WERI-Rb-1 (cell line): ENCODE measurements at regions not wholly inside any gene's neighbourhood (a gene's known extent, or its start where the extent isn't known, plus 50 kb on each side); places are given as distances from the start of the nearest gene placed in this dataset.
"Not testable (repeated sequence)": the region's sequence is repeated elsewhere in the genome, so short reads cannot be mapped to it uniquely, and the experiment has no call there.

ENCODE experiments used
- DNase-seq: peaks from one replicate; pipeline ENCODE4 v3.0.0-alpha.2; 2020
- H3K27ac ChIP-seq: fragments of 250-450 bp; sonication (Bioruptor Pico); 2 replicates; pipeline ENCODE4 v1.5.1; 2020; ENCODE audit warnings: mild to moderate bottlenecking, moderate library complexity
- H3K27me3 ChIP-seq: fragments of 250-450 bp; sonication (Bioruptor Pico); 2 replicates; pipeline ENCODE4 v1.5.1; 2021; ENCODE audit warnings: mild to moderate bottlenecking, low read depth, moderate library complexity; ENCODE audit not compliant: insufficient read depth, severe bottlenecking
- H3K36me3 ChIP-seq: fragments of 250-450 bp; sonication (Bioruptor Pico); 2 replicates; pipeline ENCODE4 v1.5.1; 2020; ENCODE audit warnings: mild to moderate bottlenecking, moderate library complexity
- H3K4me3 ChIP-seq: 2 replicates; pipeline ENCODE4 v1.5.1; 2011; ENCODE audit warnings: low read depth, mild to moderate bottlenecking, control low read depth, low read length
- H3K9me3 ChIP-seq: fragments of 250-450 bp; sonication (Bioruptor Pico); 2 replicates; pipeline ENCODE4 v1.5.1; 2021; ENCODE audit warnings: mild to moderate bottlenecking, moderate library complexity; ENCODE audit not compliant: severe bottlenecking
- CTCF ChIP-seq: IDR thresholded peaks from 2 replicates; pipeline ENCODE4 v1.5.1; 2011; ENCODE audit warnings: low read depth, mild to moderate bottlenecking, control low read depth, inconsistent platforms, low read length

DNA sequence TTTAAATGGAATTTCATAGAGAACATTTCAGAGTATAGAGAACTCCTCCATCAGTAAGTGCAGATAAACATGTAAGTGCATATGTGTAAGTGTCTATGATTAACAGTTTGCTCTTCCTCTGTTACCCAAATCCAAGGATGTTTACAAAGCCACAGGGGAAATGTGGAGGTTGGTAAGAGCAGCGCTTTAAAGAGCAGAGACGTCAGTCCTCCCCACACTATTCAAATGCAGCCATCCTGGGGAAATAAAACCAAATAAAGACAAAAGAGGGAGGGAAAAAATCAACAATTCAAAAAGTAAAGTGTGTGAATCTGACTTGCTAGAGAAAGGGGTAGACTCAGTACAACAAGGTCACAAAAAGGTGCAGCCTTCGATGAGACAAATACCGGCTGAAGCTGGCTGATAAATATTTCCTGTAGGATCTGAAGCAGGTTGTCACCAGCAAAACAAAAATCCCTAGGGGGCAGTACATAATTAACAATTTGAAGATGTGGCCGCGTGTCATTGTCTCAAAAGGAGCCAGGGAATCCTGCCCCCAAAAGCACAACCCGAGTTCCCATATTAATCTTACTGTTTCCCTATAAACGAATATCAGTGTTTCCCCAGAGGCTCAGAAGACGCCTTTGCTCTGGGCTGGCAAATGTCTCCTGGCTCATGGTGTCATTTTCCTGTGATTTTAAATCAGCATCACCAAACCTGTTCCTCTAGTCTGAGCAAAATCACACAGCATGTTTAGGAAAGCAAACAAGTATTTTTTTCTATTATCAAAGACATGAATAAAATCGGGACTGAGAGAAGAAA, 216.5 kb downstream of the CDCA7 start:
- Histone ChIP-seq H3K36me3 (no peaks in the 10 kb centered on the region), H3K4me3 (no peak overlapping the region), H3K27ac (0 out of 2 replicates have a peak overlapping the region, but pooled peaks have one; percentile 10), H3K27me3 (no peaks in the 10 kb centered on the region), H3K9me3 (no peaks in the 10 kb centered on the region)
- peak; percentile 43 for TF ChIP-seq CTCF
- DNase-seq, result peak; percentile 42

DNA sequence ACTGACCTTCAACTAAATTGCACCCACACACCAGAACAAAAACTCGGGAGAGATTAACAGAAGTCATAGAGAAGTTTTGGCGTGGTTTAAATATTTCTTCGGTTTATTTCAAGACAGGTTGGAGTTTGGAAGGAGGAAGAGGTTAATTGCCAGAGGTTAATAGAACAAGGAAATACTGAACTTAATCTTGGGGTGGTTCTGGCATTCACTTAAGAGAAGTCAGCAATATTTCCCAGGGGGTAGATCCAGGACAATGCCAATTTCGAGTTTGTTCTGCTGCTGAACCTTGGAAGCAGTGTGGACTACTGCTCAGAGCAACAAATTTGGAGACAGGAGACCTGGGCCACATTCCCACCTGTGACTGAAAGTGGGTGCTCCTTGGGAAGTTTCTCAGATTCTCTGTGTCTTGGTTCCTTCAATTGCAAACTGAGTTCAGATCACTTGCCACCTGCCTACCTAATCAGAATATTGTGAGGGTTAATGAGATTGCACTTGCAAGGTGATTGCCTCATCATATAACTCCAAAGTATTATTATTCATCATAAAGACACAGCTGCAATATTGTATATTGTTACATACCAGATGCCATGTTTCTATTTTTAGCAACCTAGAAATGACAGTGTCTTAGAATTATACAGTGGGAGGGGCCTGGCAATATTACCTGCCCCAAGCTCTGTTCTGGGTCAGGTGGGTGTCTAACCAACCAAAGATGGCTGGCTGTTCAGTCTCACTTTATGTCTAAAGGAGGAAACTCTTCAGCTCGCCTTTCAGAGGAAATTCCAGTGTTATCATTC, 217.4 kb downstream of the CDCA7 start:
- H3K27me3 ChIP-seq, result no peaks in the 10 kb centered on the region
- no peaks in the 10 kb centered on the region for H3K9me3 ChIP-seq
- no peak for DNase-seq
- no peak overlapping the region for H3K27ac ChIP-seq
- TF ChIP-seq CTCF, result no peak
- H3K4me3 ChIP-seq, result no peak overlapping the region
- no peaks in the 10 kb centered on the region for H3K36me3 ChIP-seq

DNA sequence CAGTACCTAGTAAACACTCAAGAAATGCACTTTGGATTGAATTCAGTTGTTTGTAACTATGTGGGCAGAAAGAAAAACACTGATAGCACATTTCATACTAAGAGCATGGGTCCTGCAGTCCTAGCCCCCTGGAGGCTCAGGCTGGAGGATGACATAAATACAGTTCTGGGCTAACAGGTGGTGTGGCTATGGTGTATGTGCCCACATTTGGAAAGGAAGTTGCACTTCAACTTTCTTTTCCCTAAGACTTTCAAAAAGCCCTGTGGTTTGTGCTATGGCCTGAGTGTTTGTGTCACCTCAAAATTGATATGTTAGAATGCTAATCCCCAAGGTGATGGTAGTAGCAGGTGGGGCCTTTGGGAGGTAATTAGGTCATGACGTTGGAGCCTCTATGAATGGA, 218.2 kb downstream of the CDCA7 start:
- Histone ChIP-seq H3K27me3 (no peaks in the 10 kb centered on the region), H3K9me3 (no peaks in the 10 kb centered on the region), H3K4me3 (no peak overlapping the region), H3K27ac (no peak overlapping the region), H3K36me3 (no peaks in the 10 kb centered on the region)
- TF ChIP-seq CTCF, result no peak
- DNase-seq, result no peak

GRCh38 chr2:173573782-173574181, 219.1 kb downstream of the CDCA7 start:
- H3K4me3 ChIP-seq, H3K27ac ChIP-seq, H3K27me3 ChIP-seq, DNase-seq, H3K36me3 ChIP-seq, H3K9me3 ChIP-seq: not testable (repeated sequence)

GRCh38 chr2:173574324-173575112, 219.8 kb downstream of the CDCA7 start:
- no peaks in the 10 kb centered on the region for H3K27me3 ChIP-seq
- no peak overlapping the region for H3K4me3 ChIP-seq
- H3K36me3 ChIP-seq, result no peaks in the 10 kb centered on the region
- TF ChIP-seq CTCF, result no peak
- DNase-seq, result no peak
- no peak overlapping the region for H3K27ac ChIP-seq
- no peaks in the 10 kb centered on the region for H3K9me3 ChIP-seq
